Activated CD4-positive, CD25-positive, alpha-beta regulatory T cell treated with anti-CD3 and anti-CD28 coated beads, Interleukin-2, amount 50 U/mL, for 72 hours (primary cell): ENCODE measurements at regions not wholly inside any gene's neighbourhood (a gene's known extent, or its start where the extent isn't known, plus 50 kb on each side); places are given as distances from the start of the nearest gene placed in this dataset.

ENCODE experiments used
- DNase-seq: peaks from one replicate; pipeline ENCODE4 v3.0.0; 2021

GRCh38 chr3:181860235-181860634, 148.5 kb downstream of the SOX2 start:
- no peak for DNase-seq

- DNase-seq, result no peak
Measured at GRCh38 chr3:181862502-181862901, 150.8 kb downstream of the SOX2 start.

GRCh38 chr3:181868576-181869082, 156.9 kb downstream of the SOX2 start:
- no peak for DNase-seq

GRCh38 chr3:181872887-181873286, 161.2 kb downstream of the SOX2 start:
- no peak for DNase-seq

- DNase-seq, result no peak
Measured at GRCh38 chr3:181879926-181880325, 168.2 kb downstream of the SOX2 start.

- DNase-seq, result no peak
Measured at GRCh38 chr3:181880331-181880730, 168.6 kb downstream of the SOX2 start.

- no peak for DNase-seq
Measured at GRCh38 chr3:181881749-181882148, 170.0 kb downstream of the SOX2 start.

GRCh38 chr3:181885868-181886630, 174.3 kb downstream of the SOX2 start:
- no peak for DNase-seq

- no peak for DNase-seq
Measured at GRCh38 chr3:181886676-181887075, 175.0 kb downstream of the SOX2 start.

- no peak for DNase-seq
Measured at GRCh38 chr3:181887685-181888084, 176.0 kb downstream of the SOX2 start.

GRCh38 chr3:181888234-181888633, 176.5 kb downstream of the SOX2 start:
- no peak for DNase-seq

GRCh38 chr3:181892848-181893247, 181.1 kb downstream of the SOX2 start:
- DNase-seq, result no peak

- no peak for DNase-seq
Measured at GRCh38 chr3:181896605-181897004, 184.9 kb downstream of the SOX2 start.

GRCh38 chr3:181899702-181900101, 188.0 kb downstream of the SOX2 start:
- no peak for DNase-seq

- no peak for DNase-seq
Measured at GRCh38 chr3:181901626-181902025, 189.9 kb downstream of the SOX2 start.

- no peak for DNase-seq
Measured at GRCh38 chr3:181906338-181906737, 194.6 kb downstream of the SOX2 start.

GRCh38 chr3:181909241-181909640, 197.5 kb downstream of the SOX2 start:
- no peak for DNase-seq

- DNase-seq, result no peak
Measured at GRCh38 chr3:181912384-181912783, 200.7 kb downstream of the SOX2 start.

GRCh38 chr3:181913254-181913653, 201.5 kb downstream of the SOX2 start:
- DNase-seq, result no peak

- DNase-seq, result no peak
Measured at GRCh38 chr3:181915551-181915950, 203.8 kb downstream of the SOX2 start.

GRCh38 chr3:181916013-181916412, 204.3 kb downstream of the SOX2 start:
- no peak for DNase-seq

- no peak for DNase-seq
Measured at GRCh38 chr3:181917027-181917426, 205.3 kb downstream of the SOX2 start.

- no peak for DNase-seq
Measured at GRCh38 chr3:181919375-181919774, 207.7 kb downstream of the SOX2 start.

- no peak for DNase-seq
Measured at GRCh38 chr3:181920409-181920808, 208.7 kb downstream of the SOX2 start.

- no peak for DNase-seq
Measured at GRCh38 chr3:181921220-181921619, 209.5 kb downstream of the SOX2 start.
